DMS53 (cell line): ENCODE measurements at regions not wholly inside any gene's neighbourhood (a gene's known extent, or its start where the extent isn't known, plus 50 kb on each side); places are given as distances from the start of the nearest gene placed in this dataset.

ENCODE experiments used
- DNase-seq: peaks from one replicate; lab custom pipeline; 2025; lab: John Stamatoyannopoulos, UW

DNA sequence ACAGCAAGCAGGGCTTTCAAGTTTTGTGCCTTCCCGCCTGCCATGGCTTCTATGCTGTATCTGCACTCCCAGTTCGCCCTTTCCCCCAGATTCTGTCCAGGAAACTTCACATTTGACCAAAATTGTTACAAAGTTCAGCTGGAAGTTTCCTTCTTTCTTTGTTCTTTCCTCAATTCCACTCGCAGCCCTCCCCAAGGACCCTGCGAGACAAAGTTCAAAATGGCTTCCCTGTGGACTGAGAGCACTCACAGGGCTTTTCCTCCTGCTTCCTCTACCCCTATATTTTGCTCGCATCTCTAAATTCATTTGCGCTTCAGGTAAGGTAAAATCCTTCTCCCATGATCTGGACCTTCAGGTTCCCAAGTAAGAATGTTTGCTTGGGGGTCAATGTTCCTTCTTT lies 1348.4 kb upstream of the B3GALT2 start:
- DNase-seq: no peak

DNA sequence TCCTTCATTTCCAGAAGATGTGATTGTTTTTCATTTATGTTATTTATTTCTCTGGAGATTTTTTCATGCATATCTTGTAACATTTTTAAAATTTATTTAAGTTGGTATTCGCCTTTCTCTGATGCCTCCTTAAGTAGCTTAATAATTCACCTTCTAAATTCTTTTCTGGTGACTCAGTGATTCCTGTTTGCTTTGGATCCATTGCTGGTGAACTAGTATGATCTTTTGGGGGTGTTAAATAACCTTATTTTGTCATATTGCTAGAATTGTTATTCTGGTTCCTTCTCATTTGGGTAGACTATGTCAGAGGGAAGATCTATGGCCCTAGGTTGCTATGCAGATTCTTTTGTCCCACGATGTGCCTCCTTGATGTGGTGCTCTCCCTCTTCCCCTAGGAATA lies 1347.2 kb upstream of the B3GALT2 start:
- DNase-seq: peak; percentile 7

- no peak for DNase-seq
These were observed 1331.2 kb upstream of the B3GALT2 start for GRCh38 chr1:194517567-194517966.

DNA sequence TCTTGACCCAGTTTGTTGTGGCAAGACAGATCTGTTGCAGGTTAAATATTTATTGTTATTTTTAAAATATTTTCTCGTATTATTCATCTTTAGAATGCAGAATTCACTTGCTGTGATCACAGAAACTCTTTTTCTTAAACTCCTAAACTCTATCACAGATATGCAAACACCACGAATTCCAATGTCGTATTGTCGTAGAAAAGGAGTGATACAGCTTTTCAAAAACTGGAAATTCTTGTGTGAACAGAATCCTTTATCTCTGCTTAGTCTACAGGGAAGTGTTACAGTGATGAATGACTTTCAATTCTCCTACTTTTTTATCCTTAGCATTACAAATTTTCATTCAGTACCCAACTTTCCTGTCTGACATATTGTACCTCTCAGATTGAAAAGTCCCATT lies 1329.5 kb upstream of the B3GALT2 start:
- DNase-seq: no peak

DNA sequence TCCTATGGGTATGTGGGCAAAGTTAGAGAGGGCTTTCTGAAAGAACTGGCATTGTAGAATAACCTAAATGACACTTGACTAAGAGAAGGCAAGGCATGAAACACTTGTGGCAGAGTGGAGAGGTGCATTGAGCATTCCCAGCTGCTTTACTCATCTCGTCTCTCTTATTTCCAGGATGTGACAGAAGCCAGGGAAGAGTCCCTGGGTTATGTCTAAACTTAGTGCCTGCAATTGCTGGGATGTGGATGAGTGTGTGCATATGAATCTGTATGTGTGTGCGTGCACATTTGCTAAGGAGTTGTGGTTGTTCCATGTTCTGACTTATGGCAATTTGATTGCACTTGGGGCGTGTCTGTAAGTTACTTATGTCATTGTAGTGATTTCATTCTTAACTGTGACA lies 1326.5 kb upstream of the B3GALT2 start:
- peak; percentile 41 for DNase-seq

- no peak for DNase-seq
These were observed 1325.9 kb upstream of the B3GALT2 start for GRCh38 chr1:194512345-194512744.

DNA sequence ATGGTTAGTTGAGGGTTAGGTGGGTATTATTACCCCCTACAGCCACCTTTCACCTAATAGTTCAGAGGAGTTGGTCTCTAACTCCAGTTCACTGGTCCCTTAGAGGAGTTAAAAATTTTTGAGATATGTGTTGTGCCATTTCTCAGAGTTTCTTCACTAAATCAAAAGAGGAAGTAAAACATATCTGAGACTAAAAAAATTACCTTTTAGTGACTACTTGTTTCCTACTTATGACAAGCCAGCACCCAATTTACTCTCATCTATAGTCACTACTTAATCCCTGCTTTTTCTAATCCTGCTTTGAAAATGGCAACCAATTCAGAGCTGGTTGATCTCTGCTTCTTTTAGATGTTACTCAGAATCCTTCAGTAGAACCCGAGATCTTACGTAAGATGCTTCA lies 1316.8 kb upstream of the B3GALT2 start:
- DNase-seq: no peak

- no peak for DNase-seq
These were observed 1309.0 kb upstream of the B3GALT2 start for GRCh38 chr1:194495434-194495833.

DNA sequence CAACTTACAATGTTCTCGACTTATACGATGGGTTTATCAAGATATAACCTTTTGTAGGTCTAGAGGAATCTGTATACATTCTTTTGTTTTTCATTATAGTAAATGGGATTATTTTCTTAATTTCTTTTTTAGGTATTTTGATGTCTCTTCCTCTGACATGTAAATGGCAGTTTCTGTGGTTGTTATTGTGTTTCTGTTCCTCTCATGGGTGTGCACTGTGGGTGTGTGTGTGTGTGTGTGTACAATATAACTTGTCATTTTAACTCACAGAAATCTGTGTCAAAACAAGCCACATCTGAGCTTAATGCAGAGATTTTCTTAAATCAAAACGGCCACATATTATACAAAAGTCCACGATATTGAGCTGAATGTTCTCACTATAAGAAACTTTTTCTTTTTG lies 1300.8 kb upstream of the B3GALT2 start:
- no peak for DNase-seq

GRCh38 chr1:194485432-194485831 lies 1299.0 kb upstream of the B3GALT2 start:
- DNase-seq: no peak

GRCh38 chr1:194478731-194479130 lies 1292.3 kb upstream of the B3GALT2 start:
- DNase-seq: no peak

DNA sequence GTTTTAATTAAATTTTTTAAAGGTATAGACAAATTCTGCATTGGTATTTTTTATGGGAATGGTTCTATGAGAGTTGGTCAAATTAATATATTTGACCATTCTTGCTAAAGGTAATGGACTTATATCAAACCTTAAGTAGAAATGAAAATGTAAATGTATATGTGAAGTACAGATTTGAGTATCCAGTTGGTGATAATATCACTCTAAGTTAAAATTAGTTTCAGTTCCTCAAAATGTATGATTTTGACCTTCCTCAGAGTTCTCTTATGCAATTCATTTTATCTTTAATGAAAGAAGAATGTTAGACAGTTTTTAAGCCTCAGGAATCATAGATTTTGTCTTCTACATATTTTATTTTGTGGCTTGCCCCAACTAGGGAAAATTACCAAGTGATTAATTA lies 1291.5 kb upstream of the B3GALT2 start:
- DNase-seq: no peak

DNA sequence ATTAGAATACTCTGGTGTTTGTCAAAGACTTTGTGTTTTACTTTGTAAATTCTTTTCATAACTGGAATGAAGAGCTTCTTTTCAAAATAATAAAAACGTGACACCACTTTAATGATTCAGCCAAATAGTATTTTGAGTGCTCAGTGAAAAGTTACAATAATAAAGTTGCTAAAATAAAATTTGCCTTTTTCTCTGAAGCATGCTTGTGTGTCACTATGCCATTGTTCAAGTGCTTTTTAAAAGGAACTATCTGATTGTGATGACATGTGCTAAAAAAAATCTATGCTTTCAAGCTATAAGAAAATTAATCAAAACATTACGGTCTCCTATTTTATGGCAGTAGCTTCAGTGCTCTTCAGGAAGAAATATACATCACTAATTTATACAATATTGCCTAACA lies 1290.5 kb upstream of the B3GALT2 start:
- no peak for DNase-seq

GRCh38 chr1:194476351-194476750 lies 1289.9 kb upstream of the B3GALT2 start:
- no peak for DNase-seq

DNA sequence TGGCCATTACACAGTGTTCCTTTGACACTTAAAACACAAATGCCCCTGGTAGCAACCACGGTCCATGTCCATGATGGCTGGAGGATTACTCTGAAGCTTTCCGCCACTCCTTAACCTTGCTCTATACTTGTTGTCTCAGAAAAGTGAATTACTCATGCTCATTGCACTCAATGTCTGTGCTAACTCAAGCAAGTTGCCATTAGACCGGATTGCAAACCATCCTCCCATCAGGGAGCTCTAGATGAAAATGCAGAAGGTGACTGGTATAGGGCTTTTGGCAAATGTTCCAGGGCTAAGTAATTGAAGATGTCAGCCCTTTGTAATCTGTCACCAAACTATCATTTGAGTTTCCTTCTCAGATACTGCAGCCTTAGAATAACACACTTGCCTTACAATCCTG lies 1288.3 kb upstream of the B3GALT2 start:
- DNase-seq: no peak

GRCh38 chr1:194473766-194474165 lies 1287.4 kb upstream of the B3GALT2 start:
- DNase-seq: no peak

- DNase-seq: no peak
These were observed 1282.9 kb upstream of the B3GALT2 start for GRCh38 chr1:194469282-194469681.

GRCh38 chr1:194466706-194467105 lies 1280.3 kb upstream of the B3GALT2 start:
- peak; percentile 12 for DNase-seq

- DNase-seq: no peak
These were observed 1261.2 kb upstream of the B3GALT2 start for GRCh38 chr1:194447636-194448035.

GRCh38 chr1:194445244-194445643 lies 1258.8 kb upstream of the B3GALT2 start:
- no peak for DNase-seq

GRCh38 chr1:194442901-194443575 lies 1256.6 kb upstream of the B3GALT2 start:
- DNase-seq: no peak

DNA sequence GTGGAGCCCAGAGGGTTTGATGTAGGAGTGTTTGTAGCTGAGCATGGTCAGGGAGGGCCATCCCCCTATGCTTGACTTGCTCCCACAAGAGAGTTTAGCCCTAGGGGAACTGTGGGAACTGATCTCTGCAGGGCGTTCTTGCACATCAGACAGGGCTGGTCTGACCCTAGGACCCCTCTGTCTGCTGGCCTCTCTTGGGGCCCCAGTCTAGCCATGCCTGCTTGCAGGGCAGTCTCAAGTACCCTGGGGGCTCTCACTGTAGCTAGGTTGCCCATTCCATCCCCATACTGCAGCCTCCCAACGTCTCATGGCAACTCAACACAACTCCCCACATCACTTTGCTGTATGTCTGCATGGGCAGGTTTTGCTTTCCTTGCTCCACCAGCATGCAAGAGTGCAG lies 1250.7 kb upstream of the B3GALT2 start:
- no peak for DNase-seq

GRCh38 chr1:194431121-194431520 lies 1244.7 kb upstream of the B3GALT2 start:
- DNase-seq: no peak

DNA sequence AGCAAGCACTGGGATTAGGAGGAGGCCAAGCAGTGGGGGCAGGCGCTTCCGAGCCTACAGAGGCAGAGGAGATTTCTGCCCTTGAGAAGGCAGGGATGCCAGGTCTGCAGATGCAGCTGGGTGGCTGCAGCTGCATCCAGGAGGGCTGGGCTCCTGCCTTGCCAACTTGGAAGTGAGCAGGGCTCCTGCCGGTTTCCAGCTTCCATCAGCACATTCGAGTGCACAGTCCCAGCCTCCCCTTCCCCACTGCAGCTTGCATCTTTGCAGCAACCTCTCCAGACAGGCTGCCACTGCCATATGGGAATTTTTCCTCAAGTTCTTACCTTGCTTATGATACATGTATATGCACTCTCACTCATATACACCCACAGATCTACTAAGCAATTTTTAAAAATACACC lies 1234.3 kb upstream of the B3GALT2 start:
- DNase-seq: no peak

GRCh38 chr1:194419721-194420120 lies 1233.3 kb upstream of the B3GALT2 start:
- peak; percentile 60 for DNase-seq
